OCI-LY7 (cell line): ENCODE measurements at regions not wholly inside any gene's neighbourhood (a gene's known extent, or its start where the extent isn't known, plus 50 kb on each side); places are given as distances from the start of the nearest gene placed in this dataset.

ENCODE experiments used
- BruUV-seq: library from RNA; stranded (reverse); fragments of 400-500 nt; replicated peaks from 2 replicates; lab custom pipeline; 2021; lab: Mats Ljungman, UMichigan
- CTCF ChIA-PET: fragments of 300-600 bp; sonication (Branson Sonifier 250); formaldehyde crosslinking; loops from one replicate; lab custom pipeline; 2022; ENCODE audit warnings: antibody characterized with exemption; ENCODE audit not compliant: unreplicated experiment; lab: Charles Lee
- POLR2A ChIA-PET: fragments of 300-600 bp; sonication (Branson Sonifier 250); formaldehyde crosslinking; loops from one replicate; lab custom pipeline; 2022; ENCODE audit warnings: antibody characterized with exemption; lab: Charles Lee
- DNase-seq: peaks from one replicate; pipeline ENCODE4 v3.0.0-alpha.2; 2015; ENCODE audit warnings: low spot score
- H2AFZ ChIP-seq: fragments of 200-600 bp; sonication (generic), shearing (Covaris generic); 2 replicates; pipeline ENCODE4 v1.6.1; 2014; ENCODE audit warnings: mild to moderate bottlenecking, antibody characterized with exemption, low read length, moderate library complexity
- H3K27ac ChIP-seq: fragments of 200-600 bp; sonication (generic); 2 replicates; pipeline ENCODE4 v1.5.1; 2014; ENCODE audit warnings: mixed run types, low read depth, mild to moderate bottlenecking, moderate library complexity, low read length, inconsistent platforms; ENCODE audit not compliant: poor library complexity, severe bottlenecking
- H3K36me3 ChIP-seq: fragments of 200-600 bp; sonication (generic); 2 replicates; pipeline ENCODE4 v1.6.1; 2014; ENCODE audit warnings: mild to moderate bottlenecking, antibody characterized with exemption, low read length, moderate library complexity, mixed read lengths; ENCODE audit not compliant: insufficient read depth
- H3K4me1 ChIP-seq: fragments of 200-600 bp; sonication (generic); 2 replicates; pipeline ENCODE4 v1.5.1; 2014; ENCODE audit warnings: mild to moderate bottlenecking, low read length; ENCODE audit not compliant: insufficient read depth, poor library complexity, severe bottlenecking
- H3K4me2 ChIP-seq: fragments of 200-600 bp; sonication (generic); 2 replicates; pipeline ENCODE4 v1.6.1; 2014; ENCODE audit warnings: mild to moderate bottlenecking, low read length
- H3K4me3 ChIP-seq: fragments of 200-600 bp; sonication (generic); 2 replicates; pipeline ENCODE4 v1.5.1; 2014; ENCODE audit warnings: mild to moderate bottlenecking, low read depth, low read length; ENCODE audit not compliant: poor library complexity, severe bottlenecking
- H3K79me2 ChIP-seq: fragments of 200-600 bp; sonication (generic); 2 replicates; pipeline ENCODE4 v1.6.1; 2016; ENCODE audit warnings: low read depth, mild to moderate bottlenecking, low read length, moderate library complexity, mixed read lengths; ENCODE audit not compliant: insufficient read depth
- H3K9me2 ChIP-seq: fragments of 200-600 bp; sonication (generic); 2 replicates; pipeline ENCODE4 v1.6.1; 2016; ENCODE audit warnings: mild to moderate bottlenecking, low read length, mixed read lengths; ENCODE audit not compliant: insufficient read depth
- H3K9me3 ChIP-seq: fragments of 200-600 bp; sonication (generic); 2 replicates; pipeline ENCODE4 v1.6.1; 2014; ENCODE audit warnings: mild to moderate bottlenecking, mixed run types, low read length, mixed read lengths
- H4K20me1 ChIP-seq: fragments of 200-600 bp; sonication (generic); 2 replicates; pipeline ENCODE4 v1.6.1; 2014; ENCODE audit warnings: mild to moderate bottlenecking, antibody characterized with exemption, low read length, moderate library complexity, mixed read lengths; ENCODE audit not compliant: insufficient read depth
- EZH2phosphoT487 ChIP-seq: fragments of 200-600 bp; sonication (generic); IDR thresholded peaks from 2 replicates; pipeline ENCODE4 v1.6.1; 2018; ENCODE audit warnings: low read depth, borderline replicate concordance, mild to moderate bottlenecking, mixed run types, antibody characterized with exemption, low read length, moderate library complexity, mixed read lengths
- intact Hi-C: fragments of 100-400 bp; cut with micrococcal nuclease; formaldehyde crosslinking; loops from one replicate; pipeline ENCODE4 v1.10.0; 2022; ENCODE audit not compliant: unreplicated experiment
- TF ChIP-seq, protein P1 (sequence below): fragments of 200-600 bp; sonication (generic); conservative IDR thresholded peaks from 2 replicates; pipeline ENCODE4 v1.5.1; 2014; ENCODE audit warnings: mild to moderate bottlenecking, antibody characterized with exemption, low read length, moderate library complexity, mixed read lengths

DNA sequence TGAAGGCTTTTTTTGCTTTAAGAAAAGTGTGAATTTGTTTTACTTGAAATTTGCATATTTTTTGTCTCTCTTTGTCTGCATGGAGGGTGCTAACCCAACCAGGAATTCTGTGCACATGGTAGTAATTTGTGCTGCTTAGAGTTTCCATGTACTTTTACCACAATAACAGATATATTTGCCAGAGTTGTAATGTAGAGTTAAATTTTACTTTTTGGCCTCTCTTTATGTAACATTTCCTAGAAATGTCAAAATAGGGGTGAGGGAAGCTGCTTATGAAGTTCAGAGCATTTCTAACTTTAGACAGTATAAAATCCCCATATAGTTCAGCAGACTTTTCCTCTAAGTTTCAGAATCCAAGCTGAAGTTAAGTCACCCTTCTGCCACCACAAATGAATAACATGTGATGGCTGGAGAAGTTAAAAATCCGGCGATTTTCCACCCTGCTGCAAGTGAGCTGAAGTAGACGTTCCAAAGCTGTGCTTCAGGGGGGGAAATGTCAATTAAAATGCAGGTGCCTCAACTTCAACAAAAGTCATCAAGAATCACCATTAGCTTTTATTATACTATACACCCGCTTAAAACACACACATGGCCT lies 385.7 kb upstream of the NR2F2 start:
- TF ChIP-seq, protein P1, sequence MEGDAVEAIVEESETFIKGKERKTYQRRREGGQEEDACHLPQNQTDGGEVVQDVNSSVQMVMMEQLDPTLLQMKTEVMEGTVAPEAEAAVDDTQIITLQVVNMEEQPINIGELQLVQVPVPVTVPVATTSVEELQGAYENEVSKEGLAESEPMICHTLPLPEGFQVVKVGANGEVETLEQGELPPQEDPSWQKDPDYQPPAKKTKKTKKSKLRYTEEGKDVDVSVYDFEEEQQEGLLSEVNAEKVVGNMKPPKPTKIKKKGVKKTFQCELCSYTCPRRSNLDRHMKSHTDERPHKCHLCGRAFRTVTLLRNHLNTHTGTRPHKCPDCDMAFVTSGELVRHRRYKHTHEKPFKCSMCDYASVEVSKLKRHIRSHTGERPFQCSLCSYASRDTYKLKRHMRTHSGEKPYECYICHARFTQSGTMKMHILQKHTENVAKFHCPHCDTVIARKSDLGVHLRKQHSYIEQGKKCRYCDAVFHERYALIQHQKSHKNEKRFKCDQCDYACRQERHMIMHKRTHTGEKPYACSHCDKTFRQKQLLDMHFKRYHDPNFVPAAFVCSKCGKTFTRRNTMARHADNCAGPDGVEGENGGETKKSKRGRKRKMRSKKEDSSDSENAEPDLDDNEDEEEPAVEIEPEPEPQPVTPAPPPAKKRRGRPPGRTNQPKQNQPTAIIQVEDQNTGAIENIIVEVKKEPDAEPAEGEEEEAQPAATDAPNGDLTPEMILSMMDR = no peak
- no peak for TF ChIP-seq EZH2phosphoT487
- no peak overlapping the region for H3K27ac ChIP-seq
- intact Hi-C loops = no loop called here
- no peaks in the 10 kb centered on the region for H3K36me3 ChIP-seq
- CTCF ChIA-PET = no interaction called here
- H3K9me3 ChIP-seq = no peaks in the 10 kb centered on the region
- H2AFZ ChIP-seq = no peak overlapping the region
- H3K9me2 ChIP-seq = no peaks in the 10 kb centered on the region
- H3K4me2 ChIP-seq = no peak overlapping the region
- no peak for DNase-seq
- POLR2A ChIA-PET = no interaction called here
- no peak overlapping the region for H3K4me3 ChIP-seq
- BruUV-seq = no TSS peak
- no peaks in the 10 kb centered on the region for H3K79me2 ChIP-seq
- H3K4me1 ChIP-seq = no peaks in the 10 kb centered on the region
- no peaks in the 10 kb centered on the region for H4K20me1 ChIP-seq

DNA sequence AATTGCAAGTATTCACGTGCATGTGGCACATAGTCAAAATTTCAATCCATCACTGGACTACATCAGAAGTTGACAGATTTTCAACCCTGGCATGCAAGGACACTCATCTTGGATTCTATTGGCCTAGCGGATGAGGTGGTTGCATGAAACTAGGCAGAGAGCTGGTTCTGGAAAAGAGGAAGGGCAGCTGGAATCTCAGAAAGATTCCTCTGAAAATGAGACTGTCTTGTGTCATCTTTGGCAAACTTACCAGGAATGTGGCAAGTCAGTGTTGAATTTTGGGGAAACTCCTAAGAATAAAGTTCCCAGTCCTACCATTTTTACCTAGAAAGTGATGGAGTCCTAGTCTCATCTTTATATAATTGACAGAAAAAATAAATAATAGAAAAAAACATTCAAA lies 384.3 kb upstream of the NR2F2 start:
- no peaks in the 10 kb centered on the region for H3K36me3 ChIP-seq
- no peak overlapping the region for H3K4me2 ChIP-seq
- H3K4me1 ChIP-seq = no peaks in the 10 kb centered on the region
- H3K79me2 ChIP-seq = no peaks in the 10 kb centered on the region
- H3K9me3 ChIP-seq = no peaks in the 10 kb centered on the region
- no peak overlapping the region for H3K4me3 ChIP-seq
- no TSS peak for BruUV-seq
- TF ChIP-seq, protein P1 = no peak
- TF ChIP-seq EZH2phosphoT487 = no peak
- intact Hi-C loops = no loop called here
- DNase-seq = no peak
- CTCF ChIA-PET = no interaction called here
- no peaks in the 10 kb centered on the region for H3K9me2 ChIP-seq
- no peaks in the 10 kb centered on the region for H4K20me1 ChIP-seq
- no peak overlapping the region for H2AFZ ChIP-seq
- POLR2A ChIA-PET = no interaction called here
- no peak overlapping the region for H3K27ac ChIP-seq

DNA sequence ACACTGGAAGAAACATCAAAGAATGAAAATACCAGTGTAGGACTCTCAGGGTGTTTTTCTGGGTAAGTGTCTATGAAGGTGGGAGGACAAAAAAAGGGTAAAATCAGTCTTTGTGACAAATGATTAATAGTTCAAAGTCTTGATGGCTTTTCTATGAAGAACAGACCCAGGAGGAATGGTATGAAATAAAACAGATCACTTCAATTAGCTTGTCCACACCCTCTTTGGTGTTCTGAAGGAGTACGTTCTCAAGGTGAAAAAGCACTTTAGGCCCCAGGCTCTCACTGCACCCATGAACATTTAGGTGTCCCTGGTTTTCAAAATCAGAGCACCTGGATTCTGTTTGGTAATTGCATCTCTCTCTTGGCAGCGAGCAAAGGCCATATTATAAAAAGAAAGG lies 383.6 kb upstream of the NR2F2 start:
- H3K9me2 ChIP-seq = no peaks in the 10 kb centered on the region
- BruUV-seq = no TSS peak
- H2AFZ ChIP-seq = no peak overlapping the region
- no peaks in the 10 kb centered on the region for H4K20me1 ChIP-seq
- H3K36me3 ChIP-seq = no peaks in the 10 kb centered on the region
- H3K27ac ChIP-seq = no peak overlapping the region
- ChIA-PET CTCF (no interaction called here), POLR2A (no interaction called here)
- no peaks in the 10 kb centered on the region for H3K79me2 ChIP-seq
- no peak overlapping the region for H3K4me3 ChIP-seq
- TF ChIP-seq, protein P1 = no peak
- TF ChIP-seq EZH2phosphoT487 = no peak
- H3K9me3 ChIP-seq = no peaks in the 10 kb centered on the region
- intact Hi-C loops = no loop called here
- no peak for DNase-seq
- H3K4me1 ChIP-seq = no peaks in the 10 kb centered on the region
- H3K4me2 ChIP-seq = no peak overlapping the region
